ENCODE measurements at regions not wholly inside any gene's neighbourhood (a gene's known extent, or its start where the extent isn't known, plus 50 kb on each side); places are given as distances from the start of the nearest gene placed in this dataset.
A peak's percentile ranks its signal among the peaks of the same experiment; 100 is the strongest.
"Not testable (repeated sequence)": the region's sequence is repeated elsewhere in the genome, so short reads cannot be mapped to it uniquely, and the experiment has no call there.

DNA sequence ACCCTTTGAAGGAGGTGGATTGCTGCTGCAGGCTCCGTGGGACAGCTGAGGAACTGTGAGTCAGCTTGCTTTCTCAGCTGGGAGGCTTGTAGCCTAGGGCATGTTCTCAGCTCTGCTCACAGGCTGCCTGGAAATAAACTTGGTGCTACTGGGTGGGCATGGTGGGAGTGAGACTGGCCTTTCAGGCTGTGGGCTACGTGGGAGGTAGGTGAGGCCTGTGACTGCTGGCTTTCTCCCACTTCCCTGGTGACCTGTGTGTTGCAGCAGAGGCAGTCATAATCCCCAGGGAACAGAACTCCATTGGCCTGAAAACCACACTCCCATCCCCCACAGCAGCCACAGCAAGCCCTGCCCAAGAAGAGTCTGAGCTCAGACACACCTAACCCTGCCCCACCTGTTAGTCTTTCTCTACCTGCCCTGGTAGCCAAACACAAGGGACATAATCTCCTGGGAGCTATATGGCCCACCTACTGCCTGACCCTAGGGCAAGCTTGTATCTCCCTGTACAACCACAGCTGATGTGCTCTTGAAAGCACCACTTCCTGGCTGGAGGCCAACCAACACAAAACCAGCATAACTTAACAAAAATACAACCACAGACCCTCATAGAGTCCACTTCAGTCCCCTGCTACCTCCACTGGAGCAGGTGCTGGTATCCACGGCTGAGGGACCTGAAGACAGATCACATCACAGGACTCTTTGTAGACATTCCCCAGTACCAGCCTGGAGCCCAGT, 236.5 kb downstream of the SQOR start:
- Mint-ChIP-seq H3K27me3 (ENCODE audit: low read depth, unreplicated experiment) (no peaks in the 10 kb centered on the region), H3K4me1 (ENCODE audit: low read depth, unreplicated experiment) (peaks cover 1% of the 10 kb centered on the region), H3K36me3 (ENCODE audit: low read depth, unreplicated experiment) (no peaks in the 10 kb centered on the region), H3K27ac (ENCODE audit: unreplicated experiment) (no peak overlapping the region), H3K9me3 (ENCODE audit: unreplicated experiment) (peaks cover 18% of the 10 kb centered on the region), H3K4me3 (ENCODE audit: unreplicated experiment) (no peak overlapping the region)
- Histone ChIP-seq H3K27me3 (ENCODE audit: insufficient read depth, low read length) (no peaks in the 10 kb centered on the region), H3K4me2 (ENCODE audit: low read length) (no peak overlapping the region), H3K4me1 (ENCODE audit: insufficient read depth, low read length) (no peaks in the 10 kb centered on the region), H3K4me3 (ENCODE audit: insufficient read depth, low read depth, low read length) (no peak overlapping the region), H2AFZ (ENCODE audit: low read depth, low read length) (no peak overlapping the region), H3K27ac (ENCODE audit: low read depth, low read length) (no peak overlapping the region), H3K79me2 (ENCODE audit: insufficient read depth, low read length) (no peaks in the 10 kb centered on the region), H3K36me3 (ENCODE audit: insufficient read depth, low read length) (no peaks in the 10 kb centered on the region), H3K9ac (ENCODE audit: low read length) (no peak overlapping the region), H4K20me1 (ENCODE audit: insufficient read depth, low read length) (no peaks in the 10 kb centered on the region), H3K9me3 (ENCODE audit: insufficient read depth, low read depth, low read length) (peaks cover 4% of the 10 kb centered on the region)
- peak; percentile 12 for DNase-seq (ENCODE audit: low read depth)
- no peak for TF ChIP-seq EZH2 (IDR thresholded peaks at IDR 0.05; ENCODE audit: insufficient read depth, low read length)
- TF ChIP-seq, protein P1, sequence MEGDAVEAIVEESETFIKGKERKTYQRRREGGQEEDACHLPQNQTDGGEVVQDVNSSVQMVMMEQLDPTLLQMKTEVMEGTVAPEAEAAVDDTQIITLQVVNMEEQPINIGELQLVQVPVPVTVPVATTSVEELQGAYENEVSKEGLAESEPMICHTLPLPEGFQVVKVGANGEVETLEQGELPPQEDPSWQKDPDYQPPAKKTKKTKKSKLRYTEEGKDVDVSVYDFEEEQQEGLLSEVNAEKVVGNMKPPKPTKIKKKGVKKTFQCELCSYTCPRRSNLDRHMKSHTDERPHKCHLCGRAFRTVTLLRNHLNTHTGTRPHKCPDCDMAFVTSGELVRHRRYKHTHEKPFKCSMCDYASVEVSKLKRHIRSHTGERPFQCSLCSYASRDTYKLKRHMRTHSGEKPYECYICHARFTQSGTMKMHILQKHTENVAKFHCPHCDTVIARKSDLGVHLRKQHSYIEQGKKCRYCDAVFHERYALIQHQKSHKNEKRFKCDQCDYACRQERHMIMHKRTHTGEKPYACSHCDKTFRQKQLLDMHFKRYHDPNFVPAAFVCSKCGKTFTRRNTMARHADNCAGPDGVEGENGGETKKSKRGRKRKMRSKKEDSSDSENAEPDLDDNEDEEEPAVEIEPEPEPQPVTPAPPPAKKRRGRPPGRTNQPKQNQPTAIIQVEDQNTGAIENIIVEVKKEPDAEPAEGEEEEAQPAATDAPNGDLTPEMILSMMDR (IDR thresholded peaks at IDR 0.05; ENCODE audit: insufficient read depth, low read depth, low read length) = no peak
- no peak for FAIRE-seq

GRCh38 chr15:45873781-45874180, 239.0 kb downstream of the SQOR start:
- Histone ChIP-seq H3K79me2 (ENCODE audit: insufficient read depth, low read length) (no peaks in the 10 kb centered on the region), H3K27ac (ENCODE audit: low read depth, low read length) (no peak overlapping the region), H3K9ac (ENCODE audit: low read length) (no peak overlapping the region), H3K36me3 (ENCODE audit: insufficient read depth, low read length) (no peaks in the 10 kb centered on the region), H3K9me3 (ENCODE audit: insufficient read depth, low read depth, low read length) (peaks cover 2% of the 10 kb centered on the region), H3K4me2 (ENCODE audit: low read length) (no peak overlapping the region), H3K4me1 (ENCODE audit: insufficient read depth, low read length) (no peaks in the 10 kb centered on the region), H3K27me3 (ENCODE audit: insufficient read depth, low read length) (no peaks in the 10 kb centered on the region), H4K20me1 (ENCODE audit: insufficient read depth, low read length) (no peaks in the 10 kb centered on the region), H2AFZ (ENCODE audit: low read depth, low read length) (no peak overlapping the region), H3K4me3 (ENCODE audit: insufficient read depth, low read depth, low read length) (no peak overlapping the region)
- Mint-ChIP-seq H3K4me1 (ENCODE audit: low read depth, unreplicated experiment) (no peaks in the 10 kb centered on the region), H3K4me3 (ENCODE audit: unreplicated experiment) (no peak overlapping the region), H3K27me3 (ENCODE audit: low read depth, unreplicated experiment) (no peaks in the 10 kb centered on the region), H3K36me3 (ENCODE audit: low read depth, unreplicated experiment) (no peaks in the 10 kb centered on the region), H3K27ac (ENCODE audit: unreplicated experiment) (no peak overlapping the region), H3K9me3 (ENCODE audit: unreplicated experiment) (peaks cover 18% of the 10 kb centered on the region)
- FAIRE-seq = no peak
- DNase-seq (ENCODE audit: low read depth) = no peak
- no peak for TF ChIP-seq EZH2 (IDR thresholded peaks at IDR 0.05; ENCODE audit: insufficient read depth, low read length)
- TF ChIP-seq, protein P1 (IDR thresholded peaks at IDR 0.05; ENCODE audit: insufficient read depth, low read depth, low read length) = no peak

GRCh38 chr15:45874566-45874965, 239.7 kb downstream of the SQOR start:
- not testable (repeated sequence) for H3K4me1 ChIP-seq (ENCODE audit: insufficient read depth, low read length); H3K36me3 Mint-ChIP-seq (ENCODE audit: low read depth, unreplicated experiment); H3K9ac ChIP-seq (ENCODE audit: low read length); H3K4me1 Mint-ChIP-seq (ENCODE audit: low read depth, unreplicated experiment); H3K4me3 ChIP-seq (ENCODE audit: insufficient read depth, low read depth, low read length); H3K4me3 Mint-ChIP-seq (ENCODE audit: unreplicated experiment); H3K79me2 ChIP-seq (ENCODE audit: insufficient read depth, low read length); H3K27ac Mint-ChIP-seq (ENCODE audit: unreplicated experiment); H3K27ac ChIP-seq (ENCODE audit: low read depth, low read length); H4K20me1 ChIP-seq (ENCODE audit: insufficient read depth, low read length); H3K4me2 ChIP-seq (ENCODE audit: low read length); H2AFZ ChIP-seq (ENCODE audit: low read depth, low read length); H3K27me3 ChIP-seq (ENCODE audit: insufficient read depth, low read length); H3K27me3 Mint-ChIP-seq (ENCODE audit: low read depth, unreplicated experiment); FAIRE-seq; H3K36me3 ChIP-seq (ENCODE audit: insufficient read depth, low read length); DNase-seq (ENCODE audit: low read depth); H3K9me3 ChIP-seq (ENCODE audit: insufficient read depth, low read depth, low read length)
- H3K9me3 Mint-ChIP-seq (ENCODE audit: unreplicated experiment) = peaks cover 18% of the 10 kb centered on the region

Data from astrocyte (in vitro differentiated cells and primary cell).